ENCODE measurements at regions not wholly inside any gene's neighbourhood (a gene's known extent, or its start where the extent isn't known, plus 50 kb on each side); places are given as distances from the start of the nearest gene placed in this dataset.

GRCh38 chr12:11461433-11461832 is 66.1 kb upstream of the PRB2 start:
- TF ChIP-seq EZH2 (IDR thresholded peaks at IDR 0.05) (no peak), POLR2AphosphoS5 (IDR thresholded peaks at IDR 0.05; ENCODE audit: borderline replicate concordance, low read depth, low read length) (no peak)
